ENCODE measurements at regions not wholly inside any gene's neighbourhood (a gene's known extent, or its start where the extent isn't known, plus 50 kb on each side); places are given as distances from the start of the nearest gene placed in this dataset.

DNA sequence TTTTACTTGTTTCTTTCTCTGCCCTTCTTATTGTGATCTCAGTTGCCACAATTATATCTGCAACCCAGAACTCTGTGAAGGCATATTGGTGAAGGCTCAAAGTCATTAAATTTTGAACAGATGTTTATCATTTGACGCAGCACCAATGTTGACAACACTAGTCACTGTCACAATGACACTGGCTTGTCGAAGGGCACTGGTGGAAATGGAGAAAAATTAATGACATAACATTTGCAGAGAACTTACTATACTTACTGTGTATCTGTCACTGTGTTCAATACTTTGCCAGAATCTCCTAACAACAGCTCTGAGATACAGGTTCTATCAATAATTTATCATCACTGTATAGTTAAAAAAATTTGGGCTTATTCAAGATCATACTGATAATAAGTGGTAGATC is 1213.7 kb downstream of the NCAM2 start:
- H3K27me3 ChIP-seq (ENCODE audit: low read depth, low read length), result no peaks in the 10 kb centered on the region
- H2AFZ ChIP-seq (ENCODE audit: low read depth, low read length), result no peak overlapping the region
- TF ChIP-seq, protein P1, sequence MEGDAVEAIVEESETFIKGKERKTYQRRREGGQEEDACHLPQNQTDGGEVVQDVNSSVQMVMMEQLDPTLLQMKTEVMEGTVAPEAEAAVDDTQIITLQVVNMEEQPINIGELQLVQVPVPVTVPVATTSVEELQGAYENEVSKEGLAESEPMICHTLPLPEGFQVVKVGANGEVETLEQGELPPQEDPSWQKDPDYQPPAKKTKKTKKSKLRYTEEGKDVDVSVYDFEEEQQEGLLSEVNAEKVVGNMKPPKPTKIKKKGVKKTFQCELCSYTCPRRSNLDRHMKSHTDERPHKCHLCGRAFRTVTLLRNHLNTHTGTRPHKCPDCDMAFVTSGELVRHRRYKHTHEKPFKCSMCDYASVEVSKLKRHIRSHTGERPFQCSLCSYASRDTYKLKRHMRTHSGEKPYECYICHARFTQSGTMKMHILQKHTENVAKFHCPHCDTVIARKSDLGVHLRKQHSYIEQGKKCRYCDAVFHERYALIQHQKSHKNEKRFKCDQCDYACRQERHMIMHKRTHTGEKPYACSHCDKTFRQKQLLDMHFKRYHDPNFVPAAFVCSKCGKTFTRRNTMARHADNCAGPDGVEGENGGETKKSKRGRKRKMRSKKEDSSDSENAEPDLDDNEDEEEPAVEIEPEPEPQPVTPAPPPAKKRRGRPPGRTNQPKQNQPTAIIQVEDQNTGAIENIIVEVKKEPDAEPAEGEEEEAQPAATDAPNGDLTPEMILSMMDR (IDR thresholded peaks at IDR 0.05; ENCODE audit: low read depth, low read length), result no peak
- TF ChIP-seq EZH2phosphoT487 (IDR thresholded peaks at IDR 0.05; ENCODE audit: low read depth), result no peak
- no peak overlapping the region for H3K4me3 ChIP-seq (ENCODE audit: low read length)
- H3K4me2 ChIP-seq (ENCODE audit: low read length), result no peak overlapping the region
- H4K20me1 ChIP-seq (ENCODE audit: insufficient read depth, low read length), result no peaks in the 10 kb centered on the region
- no peaks in the 10 kb centered on the region for H3K4me1 ChIP-seq (ENCODE audit: low read length)
- no peaks in the 10 kb centered on the region for H3K79me2 ChIP-seq (ENCODE audit: low read length)
- H3K9me3 ChIP-seq (ENCODE audit: insufficient read depth, low read length), result no peaks in the 10 kb centered on the region
- H3K9ac ChIP-seq (ENCODE audit: low read length), result no peak overlapping the region
- H3K27ac ChIP-seq (ENCODE audit: low read length), result no peak overlapping the region
- H3K36me3 ChIP-seq (replicated peaks; ENCODE audit: low read depth, low read length), result no peaks in the 10 kb centered on the region

DNA sequence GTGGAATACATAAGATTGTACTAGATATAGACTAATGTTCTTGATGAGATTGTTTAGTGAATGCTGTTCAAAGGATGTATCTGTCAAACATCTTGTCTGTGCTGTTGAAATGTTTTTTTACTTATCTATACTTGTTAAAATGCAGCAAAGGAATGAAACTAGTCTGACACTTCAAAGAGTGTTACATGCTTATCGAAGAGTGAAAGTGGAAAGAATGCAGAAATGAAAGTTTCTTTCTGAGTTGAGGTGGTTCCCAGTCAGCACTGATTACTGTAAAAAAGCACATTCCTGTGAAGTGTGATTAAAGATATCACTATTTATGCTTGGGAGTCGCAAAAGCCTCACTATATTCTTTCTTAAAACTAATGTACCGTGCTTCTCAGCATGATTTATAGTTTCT is 1225.2 kb downstream of the NCAM2 start:
- Histone ChIP-seq H3K27ac (ENCODE audit: low read length) (peak overlapping the region; percentile 95), H4K20me1 (ENCODE audit: insufficient read depth, low read length) (no peaks in the 10 kb centered on the region), H3K4me3 (ENCODE audit: low read length) (peak overlapping the region; percentile 30; the same call in 1 of the 2 replicates), H3K4me2 (ENCODE audit: low read length) (peak overlapping the region; percentile 58), H3K27me3 (ENCODE audit: low read depth, low read length) (no peaks in the 10 kb centered on the region), H2AFZ (ENCODE audit: low read depth, low read length) (no peak overlapping the region), H3K9ac (ENCODE audit: low read length) (peak overlapping the region; percentile 56), H3K9me3 (ENCODE audit: insufficient read depth, low read length) (0 out of 2 replicates have a peak, but pooled peaks cover 8% of the 10 kb centered on the region), H3K36me3 (replicated peaks; ENCODE audit: low read depth, low read length) (peaks cover 37% of the 10 kb centered on the region), H3K79me2 (ENCODE audit: low read length) (no peaks in the 10 kb centered on the region), H3K4me1 (ENCODE audit: low read length) (peaks cover 33% of the 10 kb centered on the region)
- TF ChIP-seq EZH2phosphoT487 (IDR thresholded peaks at IDR 0.05; ENCODE audit: low read depth), result no peak
- TF ChIP-seq, protein P1 (IDR thresholded peaks at IDR 0.05; ENCODE audit: low read depth, low read length), result no peak

DNA sequence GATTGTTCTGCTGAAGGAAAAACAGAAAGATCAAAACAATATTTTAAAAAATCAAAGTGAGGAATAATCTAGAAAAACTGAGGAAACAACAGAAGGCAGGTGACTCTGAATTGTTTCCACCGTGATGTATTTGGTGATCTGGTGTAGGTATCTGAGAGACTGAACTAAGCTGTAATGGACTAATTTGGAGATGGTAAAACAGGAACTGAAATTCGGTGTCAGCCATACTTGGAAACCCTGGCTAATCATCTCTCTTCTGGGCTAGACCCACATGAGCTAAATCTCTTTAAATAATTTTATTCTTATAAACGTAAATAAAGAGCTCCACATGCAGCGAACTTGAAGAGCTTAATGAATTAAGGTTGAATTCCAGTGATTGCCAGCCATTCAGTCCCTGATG is 1226.1 kb downstream of the NCAM2 start:
- Histone ChIP-seq H3K4me3 (ENCODE audit: low read length) (peak overlapping the region; percentile 30), H3K27me3 (ENCODE audit: low read depth, low read length) (no peaks in the 10 kb centered on the region), H3K79me2 (ENCODE audit: low read length) (no peaks in the 10 kb centered on the region), H3K27ac (ENCODE audit: low read length) (peak overlapping the region; percentile 95), H2AFZ (ENCODE audit: low read depth, low read length) (peak overlapping the region; percentile 41; the same call in 1 of the 2 replicates), H3K9ac (ENCODE audit: low read length) (peak overlapping the region; percentile 42; the same call in 1 of the 2 replicates), H3K4me2 (ENCODE audit: low read length) (peak overlapping the region; percentile 58), H3K9me3 (ENCODE audit: insufficient read depth, low read length) (0 out of 2 replicates have a peak, but pooled peaks cover 8% of the 10 kb centered on the region), H4K20me1 (ENCODE audit: insufficient read depth, low read length) (no peaks in the 10 kb centered on the region), H3K36me3 (replicated peaks; ENCODE audit: low read depth, low read length) (peaks cover 37% of the 10 kb centered on the region), H3K4me1 (ENCODE audit: low read length) (peaks cover 33% of the 10 kb centered on the region)
- TF ChIP-seq, protein P1 (IDR thresholded peaks at IDR 0.05; ENCODE audit: low read depth, low read length), result no peak
- TF ChIP-seq EZH2phosphoT487 (IDR thresholded peaks at IDR 0.05; ENCODE audit: low read depth), result no peak

DNA sequence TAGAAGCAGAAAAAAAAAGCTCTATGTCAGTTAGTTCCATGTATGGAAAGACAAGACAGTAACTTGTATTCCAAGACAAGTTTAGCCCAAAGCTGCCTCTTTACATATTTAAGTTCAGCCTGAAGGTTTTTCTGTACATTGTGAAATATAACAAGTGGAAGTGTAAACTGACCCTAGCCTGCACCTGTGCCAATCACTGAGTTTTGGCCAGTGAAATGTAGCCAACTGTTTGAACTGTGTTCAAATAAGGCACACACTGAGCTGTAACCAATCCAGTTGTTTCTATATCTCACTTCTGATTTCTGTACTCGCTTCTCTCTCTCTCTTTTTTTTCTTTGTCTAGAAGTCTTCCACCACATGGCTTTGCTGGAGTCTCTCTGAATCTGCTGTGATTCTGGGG is 1227.1 kb downstream of the NCAM2 start:
- TF ChIP-seq, protein P1 (IDR thresholded peaks at IDR 0.05; ENCODE audit: low read depth, low read length), result no peak
- TF ChIP-seq EZH2phosphoT487 (IDR thresholded peaks at IDR 0.05; ENCODE audit: low read depth), result no peak
- Histone ChIP-seq H3K27me3 (ENCODE audit: low read depth, low read length) (no peaks in the 10 kb centered on the region), H4K20me1 (ENCODE audit: insufficient read depth, low read length) (no peaks in the 10 kb centered on the region), H3K4me3 (ENCODE audit: low read length) (no peak overlapping the region), H3K9ac (ENCODE audit: low read length) (no peak overlapping the region), H3K36me3 (replicated peaks; ENCODE audit: low read depth, low read length) (peaks cover 37% of the 10 kb centered on the region), H3K4me1 (ENCODE audit: low read length) (peaks cover 33% of the 10 kb centered on the region), H3K79me2 (ENCODE audit: low read length) (no peaks in the 10 kb centered on the region), H2AFZ (ENCODE audit: low read depth, low read length) (no peak overlapping the region), H3K9me3 (ENCODE audit: insufficient read depth, low read length) (0 out of 2 replicates have a peak, but pooled peaks cover 8% of the 10 kb centered on the region), H3K4me2 (ENCODE audit: low read length) (no peak overlapping the region), H3K27ac (ENCODE audit: low read length) (peak overlapping the region; percentile 95)

All from OCI-LY3 (cell line).